ENCODE measurements at regions not wholly inside any gene's neighbourhood (a gene's known extent, or its start where the extent isn't known, plus 50 kb on each side); places are given as distances from the start of the nearest gene placed in this dataset.

DNA sequence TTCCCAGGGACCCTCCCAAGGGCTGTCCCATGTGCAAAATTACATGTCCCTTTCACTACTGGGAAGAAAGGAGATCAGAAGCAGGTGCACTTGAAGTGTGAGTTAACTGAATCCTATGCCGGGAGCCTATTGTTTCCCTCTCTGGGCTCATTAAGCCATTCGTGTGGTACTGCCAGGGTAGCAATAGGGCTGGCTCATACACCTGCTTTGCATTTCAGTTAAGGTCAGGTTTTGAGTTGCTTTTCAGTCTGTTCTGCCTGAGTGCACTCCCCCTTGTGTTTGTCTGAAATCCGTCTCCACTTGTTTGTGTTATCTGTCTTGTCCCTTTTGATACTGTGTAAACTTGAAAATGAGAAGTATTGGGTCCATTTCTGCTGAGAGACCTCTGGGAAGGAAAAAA is 1232.6 kb upstream of the NRXN1 start:
- TF ChIP-seq, protein P1, sequence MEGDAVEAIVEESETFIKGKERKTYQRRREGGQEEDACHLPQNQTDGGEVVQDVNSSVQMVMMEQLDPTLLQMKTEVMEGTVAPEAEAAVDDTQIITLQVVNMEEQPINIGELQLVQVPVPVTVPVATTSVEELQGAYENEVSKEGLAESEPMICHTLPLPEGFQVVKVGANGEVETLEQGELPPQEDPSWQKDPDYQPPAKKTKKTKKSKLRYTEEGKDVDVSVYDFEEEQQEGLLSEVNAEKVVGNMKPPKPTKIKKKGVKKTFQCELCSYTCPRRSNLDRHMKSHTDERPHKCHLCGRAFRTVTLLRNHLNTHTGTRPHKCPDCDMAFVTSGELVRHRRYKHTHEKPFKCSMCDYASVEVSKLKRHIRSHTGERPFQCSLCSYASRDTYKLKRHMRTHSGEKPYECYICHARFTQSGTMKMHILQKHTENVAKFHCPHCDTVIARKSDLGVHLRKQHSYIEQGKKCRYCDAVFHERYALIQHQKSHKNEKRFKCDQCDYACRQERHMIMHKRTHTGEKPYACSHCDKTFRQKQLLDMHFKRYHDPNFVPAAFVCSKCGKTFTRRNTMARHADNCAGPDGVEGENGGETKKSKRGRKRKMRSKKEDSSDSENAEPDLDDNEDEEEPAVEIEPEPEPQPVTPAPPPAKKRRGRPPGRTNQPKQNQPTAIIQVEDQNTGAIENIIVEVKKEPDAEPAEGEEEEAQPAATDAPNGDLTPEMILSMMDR (optimal IDR thresholded peaks at IDR 0.05 in 1 of 3, IDR thresholded peaks at IDR 0.05 in 1 of 3, conservative IDR thresholded peaks at IDR 0.05 in 1 of 3; ENCODE audit: extremely low read depth in 1 of 3, insufficient read depth in 2 of 3, low read length in 3 of 3), result no peak
- TF ChIP-seq EZH2 (IDR thresholded peaks at IDR 0.05; ENCODE audit: low read length), result no peak
